Loucy (cell line): ENCODE measurements at regions not wholly inside any gene's neighbourhood (a gene's known extent, or its start where the extent isn't known, plus 50 kb on each side); places are given as distances from the start of the nearest gene placed in this dataset.

Source experiments
- EZH2phosphoT487 ChIP-seq: fragments of 200-600 bp; IDR thresholded peaks from 2 replicates; pipeline ENCODE4 v1.6.1; 2018; ENCODE audit warnings: antibody characterized with exemption, mild to moderate bottlenecking, moderate library complexity, borderline replicate concordance
- TF ChIP-seq, protein P1 (sequence below): fragments of 200-600 bp; sonication (generic); conservative IDR thresholded peaks from 2 replicates; pipeline ENCODE4 v1.5.1; 2014; ENCODE audit warnings: mild to moderate bottlenecking, antibody characterized with exemption, low read length

DNA sequence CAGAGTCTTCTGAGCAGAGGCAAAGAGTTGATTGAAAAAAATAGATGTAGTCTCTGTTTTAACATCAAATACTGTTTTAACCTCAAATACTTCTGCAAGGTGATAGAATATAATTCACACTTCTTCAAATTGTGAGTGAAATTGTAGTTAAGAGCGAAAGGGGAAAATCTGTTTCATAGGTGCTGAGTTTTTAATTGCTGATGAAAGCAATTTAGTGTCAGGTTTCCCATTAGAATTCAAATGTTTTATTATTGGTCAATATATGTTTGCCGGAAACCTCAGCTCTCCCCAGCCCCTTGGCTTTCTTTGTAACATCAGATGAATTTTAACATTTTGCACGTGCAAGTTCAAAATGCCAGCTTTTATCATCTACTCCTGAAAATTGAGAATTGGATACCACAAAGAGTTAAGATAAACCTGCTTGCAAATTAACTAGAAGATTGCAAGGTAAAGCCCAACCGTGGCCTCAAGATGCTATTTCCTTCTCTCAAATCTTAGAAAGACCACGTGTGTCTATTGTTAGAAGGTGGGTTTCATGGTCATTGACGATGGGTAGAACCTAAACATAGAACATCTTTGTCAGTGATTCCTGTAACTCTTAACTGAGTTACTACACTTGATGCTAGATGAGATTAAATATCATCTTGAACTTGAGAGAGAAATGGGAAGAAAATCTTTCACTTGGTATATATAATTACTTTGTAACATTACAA lies 1824.2 kb upstream of the TENM3 start:
- TF ChIP-seq, protein P1, sequence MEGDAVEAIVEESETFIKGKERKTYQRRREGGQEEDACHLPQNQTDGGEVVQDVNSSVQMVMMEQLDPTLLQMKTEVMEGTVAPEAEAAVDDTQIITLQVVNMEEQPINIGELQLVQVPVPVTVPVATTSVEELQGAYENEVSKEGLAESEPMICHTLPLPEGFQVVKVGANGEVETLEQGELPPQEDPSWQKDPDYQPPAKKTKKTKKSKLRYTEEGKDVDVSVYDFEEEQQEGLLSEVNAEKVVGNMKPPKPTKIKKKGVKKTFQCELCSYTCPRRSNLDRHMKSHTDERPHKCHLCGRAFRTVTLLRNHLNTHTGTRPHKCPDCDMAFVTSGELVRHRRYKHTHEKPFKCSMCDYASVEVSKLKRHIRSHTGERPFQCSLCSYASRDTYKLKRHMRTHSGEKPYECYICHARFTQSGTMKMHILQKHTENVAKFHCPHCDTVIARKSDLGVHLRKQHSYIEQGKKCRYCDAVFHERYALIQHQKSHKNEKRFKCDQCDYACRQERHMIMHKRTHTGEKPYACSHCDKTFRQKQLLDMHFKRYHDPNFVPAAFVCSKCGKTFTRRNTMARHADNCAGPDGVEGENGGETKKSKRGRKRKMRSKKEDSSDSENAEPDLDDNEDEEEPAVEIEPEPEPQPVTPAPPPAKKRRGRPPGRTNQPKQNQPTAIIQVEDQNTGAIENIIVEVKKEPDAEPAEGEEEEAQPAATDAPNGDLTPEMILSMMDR = no peak
- TF ChIP-seq EZH2phosphoT487 = no peak
